Choroid plexus epithelial cell (primary cell): ENCODE measurements at regions not wholly inside any gene's neighbourhood (a gene's known extent, or its start where the extent isn't known, plus 50 kb on each side); places are given as distances from the start of the nearest gene placed in this dataset.

Experiments
- DNase-seq: peaks from one replicate; pipeline ENCODE4 v3.0.0-alpha.2; 2010; ENCODE audit warnings: low read depth
- H3K4me3 ChIP-seq: 2 replicates; pipeline ENCODE4 v1.5.1; 2011; ENCODE audit warnings: low read depth, mild to moderate bottlenecking, control low read depth, low read length, moderate library complexity
- CTCF ChIP-seq: conservative IDR thresholded peaks from 2 replicates; pipeline ENCODE4 v1.5.1; 2011; ENCODE audit warnings: low read depth, mild to moderate bottlenecking, control low read depth, inconsistent platforms, low read length, moderate library complexity

GRCh38 chr5:82889088-82889487 lies 188.1 kb downstream of the TMEM167A start:
- DNase-seq = no peak
- no peak overlapping the region for H3K4me3 ChIP-seq
- no peak for TF ChIP-seq CTCF

GRCh38 chr5:82886911-82887310 lies 190.3 kb downstream of the TMEM167A start:
- no peak for TF ChIP-seq CTCF
- DNase-seq = peak; percentile 5
- no peak overlapping the region for H3K4me3 ChIP-seq

- H3K4me3 ChIP-seq = no peak overlapping the region
- TF ChIP-seq CTCF = peak; percentile 5
- peak; percentile 13 for DNase-seq
These were observed 191.4 kb downstream of the TMEM167A start for GRCh38 chr5:82885627-82886389.

GRCh38 chr5:82884821-82885471 lies 192.2 kb downstream of the TMEM167A start:
- H3K4me3 ChIP-seq = no peak overlapping the region
- no peak for TF ChIP-seq CTCF
- DNase-seq = no peak

- TF ChIP-seq CTCF = no peak
- no peak for DNase-seq
- H3K4me3 ChIP-seq = no peak overlapping the region
These were observed 194.9 kb downstream of the TMEM167A start for GRCh38 chr5:82882316-82882715.

- no peak for DNase-seq
- TF ChIP-seq CTCF = no peak
These were observed 195.5 kb downstream of the TMEM167A start for GRCh38 chr5:82881571-82882174.

More at GRCh38 chr5:82881571-82882174, 195.5 kb downstream of the TMEM167A start:
- H3K4me3 ChIP-seq = no peak overlapping the region
